Neural cell (in vitro differentiated cells): ENCODE measurements at regions not wholly inside any gene's neighbourhood (a gene's known extent, or its start where the extent isn't known, plus 50 kb on each side); places are given as distances from the start of the nearest gene placed in this dataset.

Source experiments
- H2AFZ ChIP-seq: fragments of 200-600, 300-800 bp; sonication (generic), shearing (Covaris generic); 2 replicates; pipeline ENCODE4 v1.6.0; 2014; ENCODE audit warnings: low read depth, mild to moderate bottlenecking, antibody characterized with exemption, low read length, moderate library complexity
- H3F3A ChIP-seq: fragments of 200-600 bp; shearing (Covaris generic); 2 replicates; pipeline ENCODE4 v1.6.1; 2016; ENCODE audit warnings: mild to moderate bottlenecking, moderate library complexity, mixed read lengths, antibody characterized with exemption, low read length; ENCODE audit not compliant: insufficient read depth, poor library complexity, severe bottlenecking
- H3K27ac ChIP-seq: fragments of 200-600, 300-800 bp; sonication (generic), shearing (Covaris generic); 2 replicates; pipeline ENCODE4 v1.5.1; 2014; ENCODE audit warnings: mild to moderate bottlenecking, low read length, moderate library complexity
- H3K27me3 ChIP-seq: fragments of 300-800, 200-600 bp; sonication (generic), shearing (Covaris generic); 2 replicates; pipeline ENCODE4 v1.6.0; 2014; ENCODE audit warnings: mild to moderate bottlenecking, low read depth, low read length, moderate library complexity; ENCODE audit not compliant: insufficient read depth
- H3K36me3 ChIP-seq: fragments of 300-800, 200-600 bp; sonication (generic), shearing (Covaris generic); 2 replicates; pipeline ENCODE4 v1.5.1; 2014; ENCODE audit warnings: mild to moderate bottlenecking, antibody characterized with exemption, low read length, moderate library complexity; ENCODE audit not compliant: insufficient read depth
- H3K4me2 ChIP-seq: fragments of 300-800, 200-600 bp; sonication (generic), shearing (Covaris generic); 2 replicates; pipeline ENCODE4 v1.6.0; 2014; ENCODE audit warnings: mild to moderate bottlenecking, low read length
- H3K4me3 ChIP-seq: fragments of 300-800, 200-600 bp; sonication (generic), shearing (Covaris generic); 2 replicates; pipeline ENCODE4 v1.5.1; 2014; ENCODE audit warnings: mild to moderate bottlenecking, low read length, moderate library complexity
- H3K79me2 ChIP-seq: fragments of 200-600 bp; shearing (Covaris generic); replicated peaks from 2 replicates; pipeline ENCODE4 v1.6.0; 2014; ENCODE audit warnings: mild to moderate bottlenecking, low read length, moderate library complexity; ENCODE audit not compliant: insufficient read depth
- H3K9ac ChIP-seq: fragments of 300-800, 200-600 bp; sonication (generic), shearing (Covaris generic); 2 replicates; pipeline ENCODE4 v1.6.1; 2016; ENCODE audit warnings: mild to moderate bottlenecking, low read length, mixed read lengths
- H3K9me2 ChIP-seq: fragments of 200-600 bp; shearing (Covaris generic); 2 replicates; pipeline ENCODE4 v1.6.1; 2016; ENCODE audit warnings: mild to moderate bottlenecking, low read length, mixed read lengths; ENCODE audit not compliant: insufficient read depth
- H3K9me3 ChIP-seq: fragments of 200-600, 300-800 bp; sonication (generic), shearing (Covaris generic); 2 replicates; pipeline ENCODE4 v1.6.1; 2016; ENCODE audit warnings: mild to moderate bottlenecking, mixed run types, low read length, moderate library complexity, mixed read lengths
- H4K20me1 ChIP-seq: fragments of 200-600 bp; shearing (Covaris generic); 2 replicates; pipeline ENCODE4 v1.6.1; 2016; ENCODE audit warnings: mild to moderate bottlenecking, mixed run types; ENCODE audit not compliant: insufficient read depth
- CTCF ChIP-seq: fragments of 450-650 bp; IDR thresholded peaks from 2 replicates; pipeline ENCODE4 v1.5.1; 2014; ENCODE audit warnings: antibody characterized with exemption, mild to moderate bottlenecking, moderate library complexity; ENCODE audit not compliant: poor library complexity, severe bottlenecking
- EP300 ChIP-seq: fragments of 450-650 bp; conservative IDR thresholded peaks from 2 replicates; pipeline ENCODE4 v1.6.1; 2014; ENCODE audit warnings: antibody characterized with exemption, mild to moderate bottlenecking, moderate library complexity; ENCODE audit not compliant: poor library complexity, severe bottlenecking
- EZH2 ChIP-seq: fragments of 200-600, 300-800 bp; shearing (Covaris generic), sonication (generic); IDR thresholded peaks from 2 replicates; pipeline ENCODE4 v1.6.1; 2014; ENCODE audit warnings: antibody characterized with exemption, low read length, borderline replicate concordance, mild to moderate bottlenecking; ENCODE audit not compliant: insufficient read depth, poor library complexity, severe bottlenecking
- MXI1 ChIP-seq: fragments of 450-650 bp; conservative IDR thresholded peaks from 2 replicates; pipeline ENCODE4 v1.6.1; 2014; ENCODE audit warnings: antibody characterized with exemption, mild to moderate bottlenecking; ENCODE audit not compliant: poor library complexity, severe bottlenecking
- POLR2AphosphoS5 ChIP-seq: IDR thresholded peaks from 2 replicates; pipeline ENCODE4 v1.6.1; 2012
- RAD21 ChIP-seq: fragments of 450-650 bp; conservative IDR thresholded peaks from 2 replicates; pipeline ENCODE4 v1.6.1; 2014; ENCODE audit warnings: antibody characterized with exemption, mild to moderate bottlenecking, moderate library complexity
- REST ChIP-seq: IDR thresholded peaks from 2 replicates; pipeline ENCODE4 v1.6.1; 2012; ENCODE audit warnings: borderline replicate concordance
- SMC3 ChIP-seq: fragments of 450-650 bp; conservative IDR thresholded peaks from 2 replicates; pipeline ENCODE4 v1.6.1; 2014; ENCODE audit warnings: antibody characterized with exemption, mild to moderate bottlenecking, moderate library complexity; ENCODE audit not compliant: poor library complexity
- TAF1 ChIP-seq: IDR thresholded peaks from 2 replicates; pipeline ENCODE4 v1.6.1; 2012; ENCODE audit warnings: low read depth

GRCh38 chr6:43990627-43991619 lies 136.3 kb downstream of the MRPL14 start:
- Histone ChIP-seq H3K9me2 (no peaks in the 10 kb centered on the region), H3K9ac (no peak overlapping the region), H3F3A (no peaks in the 10 kb centered on the region), H3K36me3 (no peaks in the 10 kb centered on the region), H3K27me3 (no peaks in the 10 kb centered on the region), H3K9me3 (no peaks in the 10 kb centered on the region), H3K79me2 (no peaks in the 10 kb centered on the region), H2AFZ (no peak overlapping the region), H3K4me3 (no peak overlapping the region), H3K4me2 (no peak overlapping the region), H4K20me1 (no peaks in the 10 kb centered on the region), H3K27ac (no peak overlapping the region)
- no peak for TF ChIP-seq RAD21
- no peak for TF ChIP-seq TAF1
- no peak for TF ChIP-seq POLR2AphosphoS5
- no peak for TF ChIP-seq EZH2
- TF ChIP-seq EP300, result no peak
- no peak for TF ChIP-seq MXI1
- TF ChIP-seq REST, result no peak
- TF ChIP-seq SMC3, result no peak
- no peak for TF ChIP-seq CTCF

- Histone ChIP-seq H4K20me1 (no peaks in the 10 kb centered on the region), H3K4me3 (no peak overlapping the region), H3K79me2 (no peaks in the 10 kb centered on the region), H3K9me2 (no peaks in the 10 kb centered on the region), H3K4me2 (no peak overlapping the region), H3K27ac (no peak overlapping the region), H3K36me3 (no peaks in the 10 kb centered on the region), H3F3A (no peaks in the 10 kb centered on the region), H3K9ac (no peak overlapping the region), H2AFZ (no peak overlapping the region), H3K27me3 (no peaks in the 10 kb centered on the region), H3K9me3 (no peaks in the 10 kb centered on the region)
- TF ChIP-seq RAD21 (no peak), REST (no peak), SMC3 (no peak), EZH2 (no peak), POLR2AphosphoS5 (no peak), TAF1 (no peak), MXI1 (no peak), CTCF (no peak), EP300 (no peak)
These were observed 137.0 kb downstream of the MRPL14 start for GRCh38 chr6:43990275-43990626.
